KMS-11 (cell line): ENCODE measurements at regions not wholly inside any gene's neighbourhood (a gene's known extent, or its start where the extent isn't known, plus 50 kb on each side); places are given as distances from the start of the nearest gene placed in this dataset.

Experiments
- H2AFZ ChIP-seq: fragments of 200-600 bp; sonication (generic); 2 replicates; pipeline ENCODE4 v1.6.1; 2016; ENCODE audit warnings: antibody characterized with exemption, mixed run types, low read depth
- H3K27ac ChIP-seq: fragments of 200-600 bp; sonication (generic); 2 replicates; pipeline ENCODE4 v1.6.1; 2016; ENCODE audit warnings: mild to moderate bottlenecking, mixed run types
- H3K27me3 ChIP-seq: fragments of 200-600 bp; sonication (generic); 2 replicates; pipeline ENCODE4 v1.6.1; 2017; ENCODE audit warnings: mild to moderate bottlenecking, low read depth, mixed run types, moderate library complexity; ENCODE audit not compliant: insufficient read depth
- H3K36me3 ChIP-seq: fragments of 200-600 bp; sonication (generic); 2 replicates; pipeline ENCODE4 v1.6.1; 2017; ENCODE audit warnings: mild to moderate bottlenecking, mixed run types; ENCODE audit not compliant: insufficient read depth
- H3K4me1 ChIP-seq: fragments of 200-600 bp; sonication (generic); 2 replicates; pipeline ENCODE4 v1.6.1; 2016; ENCODE audit warnings: mild to moderate bottlenecking, low read depth, mixed run types; ENCODE audit not compliant: poor library complexity, severe bottlenecking
- H3K4me2 ChIP-seq: fragments of 200-600 bp; sonication (generic); 2 replicates; pipeline ENCODE4 v1.7.0; 2016; ENCODE audit warnings: mild to moderate bottlenecking, mixed run types
- H3K4me3 ChIP-seq: fragments of 200-600 bp; sonication (generic); IDR thresholded peaks from 2 replicates; pipeline ENCODE4 v1.6.1; 2017; ENCODE audit warnings: low read depth, low read length, mixed read lengths; ENCODE audit not compliant: insufficient read depth
- H3K79me2 ChIP-seq: fragments of 200-600 bp; sonication (generic); 2 replicates; pipeline ENCODE4 v1.6.1; 2016; ENCODE audit warnings: low read depth, mixed run types; ENCODE audit not compliant: insufficient read depth
- H3K9ac ChIP-seq: fragments of 200-600 bp; sonication (generic); 2 replicates; pipeline ENCODE4 v1.6.1; 2016; ENCODE audit warnings: mild to moderate bottlenecking, mixed run types
- H4K20me1 ChIP-seq: fragments of 200-600 bp; sonication (generic); 2 replicates; pipeline ENCODE4 v1.6.1; 2016; ENCODE audit warnings: mild to moderate bottlenecking, mixed run types; ENCODE audit not compliant: insufficient read depth
- CTCF ChIP-seq: fragments of 200-600 bp; sonication (generic); conservative IDR thresholded peaks from 2 replicates; pipeline ENCODE4 v1.6.1; 2017; ENCODE audit warnings: low read depth, mild to moderate bottlenecking, antibody characterized with exemption, low read length, moderate library complexity, mixed read lengths

GRCh38 chr6:105767541-105767940 is 318.6 kb upstream of the PRDM1 start:
- TF ChIP-seq CTCF: no peak
- H3K27me3 ChIP-seq: no peaks in the 10 kb centered on the region
- H2AFZ ChIP-seq: no peak overlapping the region
- H4K20me1 ChIP-seq: no peaks in the 10 kb centered on the region
- no peak overlapping the region for H3K9ac ChIP-seq
- no peaks in the 10 kb centered on the region for H3K36me3 ChIP-seq
- no peak overlapping the region for H3K4me2 ChIP-seq
- H3K79me2 ChIP-seq: no peaks in the 10 kb centered on the region
- no peak overlapping the region for H3K27ac ChIP-seq
- H3K4me3 ChIP-seq: no peak overlapping the region
- peaks cover 14% of the 10 kb centered on the region for H3K4me1 ChIP-seq

GRCh38 chr6:105765239-105765638 is 320.9 kb upstream of the PRDM1 start:
- H3K4me1 ChIP-seq: peaks cover 7% of the 10 kb centered on the region
- no peak overlapping the region for H3K27ac ChIP-seq
- H3K79me2 ChIP-seq: no peaks in the 10 kb centered on the region
- no peaks in the 10 kb centered on the region for H3K27me3 ChIP-seq
- no peak overlapping the region for H3K4me2 ChIP-seq
- no peaks in the 10 kb centered on the region for H4K20me1 ChIP-seq
- H2AFZ ChIP-seq: no peak overlapping the region
- H3K4me3 ChIP-seq: no peak overlapping the region
- H3K9ac ChIP-seq: no peak overlapping the region
- TF ChIP-seq CTCF: no peak
- H3K36me3 ChIP-seq: no peaks in the 10 kb centered on the region

GRCh38 chr6:105764315-105764714 is 321.8 kb upstream of the PRDM1 start:
- H3K4me3 ChIP-seq: no peak overlapping the region
- H3K9ac ChIP-seq: no peak overlapping the region
- H4K20me1 ChIP-seq: no peaks in the 10 kb centered on the region
- H2AFZ ChIP-seq: no peak overlapping the region
- no peaks in the 10 kb centered on the region for H3K36me3 ChIP-seq
- no peak for TF ChIP-seq CTCF
- peaks cover 17% of the 10 kb centered on the region for H3K4me1 ChIP-seq
- H3K79me2 ChIP-seq: no peaks in the 10 kb centered on the region
- no peak overlapping the region for H3K4me2 ChIP-seq
- H3K27ac ChIP-seq: no peak overlapping the region
- H3K27me3 ChIP-seq: no peaks in the 10 kb centered on the region

GRCh38 chr6:105763866-105764265 is 322.3 kb upstream of the PRDM1 start:
- H3K4me1 ChIP-seq: peaks cover 21% of the 10 kb centered on the region
- H3K9ac ChIP-seq: no peak overlapping the region
- H3K36me3 ChIP-seq: no peaks in the 10 kb centered on the region
- H3K79me2 ChIP-seq: no peaks in the 10 kb centered on the region
- H3K27ac ChIP-seq: no peak overlapping the region
- H2AFZ ChIP-seq: no peak overlapping the region
- no peaks in the 10 kb centered on the region for H4K20me1 ChIP-seq
- H3K27me3 ChIP-seq: no peaks in the 10 kb centered on the region
- H3K4me3 ChIP-seq: no peak overlapping the region
- H3K4me2 ChIP-seq: no peak overlapping the region
- no peak for TF ChIP-seq CTCF

GRCh38 chr6:105760746-105761145 is 325.4 kb upstream of the PRDM1 start:
- Histone ChIP-seq H3K79me2 (no peaks in the 10 kb centered on the region), H4K20me1 (no peaks in the 10 kb centered on the region), H3K27ac (no peak overlapping the region), H2AFZ (no peak overlapping the region), H3K9ac (no peak overlapping the region), H3K4me3 (no peak overlapping the region), H3K4me1 (peaks cover 52% of the 10 kb centered on the region), H3K27me3 (no peaks in the 10 kb centered on the region), H3K36me3 (no peaks in the 10 kb centered on the region), H3K4me2 (no peak overlapping the region)
- no peak for TF ChIP-seq CTCF
